ENCODE measurements at regions not wholly inside any gene's neighbourhood (a gene's known extent, or its start where the extent isn't known, plus 50 kb on each side); places are given as distances from the start of the nearest gene placed in this dataset.

DNA sequence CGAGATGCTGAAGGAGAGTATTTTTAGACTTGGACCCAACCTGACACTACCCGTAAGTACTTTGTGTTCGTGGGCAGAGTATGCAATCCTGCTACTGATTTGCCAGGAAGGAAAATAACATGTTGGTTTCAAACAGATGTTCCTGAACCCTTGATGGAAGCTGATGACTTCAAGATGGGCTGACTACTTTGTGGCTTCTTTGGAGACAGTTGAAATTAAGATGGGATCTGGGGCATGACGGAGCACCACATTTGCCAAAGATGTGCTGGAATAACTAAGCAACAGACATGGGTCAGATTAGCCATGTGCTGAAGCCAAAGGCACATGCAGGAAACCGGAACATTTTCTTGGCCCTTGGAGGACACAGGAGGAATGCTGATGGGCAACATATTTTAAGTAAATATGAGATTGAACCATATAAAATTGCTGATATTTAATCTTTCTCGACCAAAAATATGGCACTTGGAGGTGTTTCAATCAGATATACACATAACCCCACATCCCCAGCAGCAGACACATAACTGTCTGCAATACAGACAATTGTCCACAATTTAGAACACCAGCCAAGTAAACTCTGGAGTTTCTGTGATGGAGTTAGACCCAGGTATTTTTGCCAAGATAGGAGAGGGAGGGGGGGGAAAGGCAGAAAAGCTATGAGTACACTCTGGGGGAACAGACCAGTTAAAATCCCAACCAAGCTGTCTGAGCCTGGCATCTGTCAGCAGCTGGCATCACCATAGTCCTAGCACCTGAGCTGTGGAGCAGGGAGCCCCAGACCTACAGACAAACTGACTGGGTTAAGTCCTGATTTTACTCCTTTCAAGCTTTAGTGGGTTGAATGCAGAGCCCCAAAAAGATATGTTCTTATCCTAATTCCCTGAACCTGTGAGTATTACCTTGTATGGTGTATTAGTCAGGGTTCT lies 329.4 kb upstream of the CDH5 start:
- TF ChIP-seq, protein P1, sequence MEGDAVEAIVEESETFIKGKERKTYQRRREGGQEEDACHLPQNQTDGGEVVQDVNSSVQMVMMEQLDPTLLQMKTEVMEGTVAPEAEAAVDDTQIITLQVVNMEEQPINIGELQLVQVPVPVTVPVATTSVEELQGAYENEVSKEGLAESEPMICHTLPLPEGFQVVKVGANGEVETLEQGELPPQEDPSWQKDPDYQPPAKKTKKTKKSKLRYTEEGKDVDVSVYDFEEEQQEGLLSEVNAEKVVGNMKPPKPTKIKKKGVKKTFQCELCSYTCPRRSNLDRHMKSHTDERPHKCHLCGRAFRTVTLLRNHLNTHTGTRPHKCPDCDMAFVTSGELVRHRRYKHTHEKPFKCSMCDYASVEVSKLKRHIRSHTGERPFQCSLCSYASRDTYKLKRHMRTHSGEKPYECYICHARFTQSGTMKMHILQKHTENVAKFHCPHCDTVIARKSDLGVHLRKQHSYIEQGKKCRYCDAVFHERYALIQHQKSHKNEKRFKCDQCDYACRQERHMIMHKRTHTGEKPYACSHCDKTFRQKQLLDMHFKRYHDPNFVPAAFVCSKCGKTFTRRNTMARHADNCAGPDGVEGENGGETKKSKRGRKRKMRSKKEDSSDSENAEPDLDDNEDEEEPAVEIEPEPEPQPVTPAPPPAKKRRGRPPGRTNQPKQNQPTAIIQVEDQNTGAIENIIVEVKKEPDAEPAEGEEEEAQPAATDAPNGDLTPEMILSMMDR (IDR thresholded peaks at IDR 0.05; ENCODE audit: low read depth, low read length, poor library complexity, severe bottlenecking), result no peak
- TF ChIP-seq EZH2phosphoT487 (IDR thresholded peaks at IDR 0.05; ENCODE audit: borderline replicate concordance, low read length), result no peak

Data from DOHH2 (cell line).